ENCODE measurements at regions not wholly inside any gene's neighbourhood (a gene's known extent, or its start where the extent isn't known, plus 50 kb on each side); places are given as distances from the start of the nearest gene placed in this dataset.

DNA sequence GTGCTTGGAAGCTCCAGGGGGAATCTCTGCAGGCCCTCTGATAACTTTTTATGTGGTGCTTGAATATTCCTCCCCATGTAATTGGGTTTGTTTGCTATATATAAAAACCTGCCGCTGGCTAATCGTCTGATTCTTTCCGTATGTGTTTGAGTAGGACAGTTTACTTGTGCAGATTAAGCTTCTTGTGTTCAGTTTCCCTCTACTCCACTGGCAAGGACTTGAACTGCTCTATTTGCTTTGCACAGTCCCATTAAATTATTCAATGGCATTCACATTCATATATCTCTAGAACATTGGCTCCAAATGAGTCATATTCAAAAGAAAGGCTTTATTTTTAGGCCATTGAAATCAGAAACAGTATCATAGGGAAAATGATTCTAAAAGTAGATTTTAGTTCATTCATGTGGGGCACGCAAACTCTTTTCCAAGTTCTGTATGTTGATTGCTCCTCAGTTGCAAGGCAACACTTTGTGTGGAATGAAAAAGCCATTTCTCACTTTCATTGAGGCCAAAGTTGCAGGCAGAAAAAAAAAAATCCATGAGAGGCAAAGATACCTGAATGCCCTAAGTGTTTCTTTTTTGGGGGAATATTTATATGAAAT, 1682.3 kb upstream of the PIK3C3 start:
- no peak overlapping the region for H2BK15ac ChIP-seq (ENCODE audit: low read depth, poor library complexity, severe bottlenecking)
- no peaks in the 10 kb centered on the region for H3K27me3 ChIP-seq (ENCODE audit: control insufficient read depth in 1 of 2, insufficient read depth in 1 of 2, low read length in 2 of 2)
- H3K4me1 ChIP-seq (ENCODE audit: control insufficient read depth, insufficient read depth, low read depth, low read length) = no peaks in the 10 kb centered on the region
- no peak overlapping the region for H4K91ac ChIP-seq (ENCODE audit: low read length)
- H2BK5ac ChIP-seq (ENCODE audit: low read depth, low read length, poor library complexity, severe bottlenecking) = no peak overlapping the region
- no peaks in the 10 kb centered on the region for H3K79me1 ChIP-seq (replicated peaks; ENCODE audit: low read length, poor library complexity, severe bottlenecking)
- H3K4me2 ChIP-seq (ENCODE audit: low read length, poor library complexity, severe bottlenecking) = no peak overlapping the region
- no peak overlapping the region for H3K14ac ChIP-seq (ENCODE audit: low read length in 2 of 2)
- H3K27ac ChIP-seq (ENCODE audit: low read length, poor library complexity, severe bottlenecking) = no peak overlapping the region
- 87% methylated on average over 3 of the region's 4 CpGs for WGBS
- no peak overlapping the region for H2AFZ ChIP-seq (ENCODE audit: low read depth, low read length)
- H3K18ac ChIP-seq (ENCODE audit: low read depth in 1 of 2, low read length in 2 of 2) = no peak overlapping the region
- no peaks in the 10 kb centered on the region for H3K9me3 ChIP-seq (ENCODE audit: control insufficient read depth, low read length)
- no peak overlapping the region for H3K4ac ChIP-seq (ENCODE audit: low read depth in 1 of 2, low read length in 2 of 2)
- no peak overlapping the region for H3K23ac ChIP-seq (ENCODE audit: low read length in 2 of 2)
- no peak overlapping the region for H3K4me3 ChIP-seq (ENCODE audit: insufficient read depth in 1 of 2, low read depth in 1 of 2, low read length in 2 of 2)
- no peak overlapping the region for H2BK120ac ChIP-seq (ENCODE audit: low read depth, low read length)
- no peak overlapping the region for H4K8ac ChIP-seq (ENCODE audit: low read length)
- no peak overlapping the region for H2AK5ac ChIP-seq (ENCODE audit: low read length, severe bottlenecking)
- no peak overlapping the region for H3K9ac ChIP-seq (ENCODE audit: low read length)
- no peak for DNase-seq
- no peak overlapping the region for H2BK12ac ChIP-seq (ENCODE audit: low read length in 2 of 2)
- no peaks in the 10 kb centered on the region for H3K36me3 ChIP-seq (ENCODE audit: control insufficient read depth in 1 of 2, insufficient read depth in 2 of 2, low read depth in 1 of 2, low read length in 2 of 2)

DNA sequence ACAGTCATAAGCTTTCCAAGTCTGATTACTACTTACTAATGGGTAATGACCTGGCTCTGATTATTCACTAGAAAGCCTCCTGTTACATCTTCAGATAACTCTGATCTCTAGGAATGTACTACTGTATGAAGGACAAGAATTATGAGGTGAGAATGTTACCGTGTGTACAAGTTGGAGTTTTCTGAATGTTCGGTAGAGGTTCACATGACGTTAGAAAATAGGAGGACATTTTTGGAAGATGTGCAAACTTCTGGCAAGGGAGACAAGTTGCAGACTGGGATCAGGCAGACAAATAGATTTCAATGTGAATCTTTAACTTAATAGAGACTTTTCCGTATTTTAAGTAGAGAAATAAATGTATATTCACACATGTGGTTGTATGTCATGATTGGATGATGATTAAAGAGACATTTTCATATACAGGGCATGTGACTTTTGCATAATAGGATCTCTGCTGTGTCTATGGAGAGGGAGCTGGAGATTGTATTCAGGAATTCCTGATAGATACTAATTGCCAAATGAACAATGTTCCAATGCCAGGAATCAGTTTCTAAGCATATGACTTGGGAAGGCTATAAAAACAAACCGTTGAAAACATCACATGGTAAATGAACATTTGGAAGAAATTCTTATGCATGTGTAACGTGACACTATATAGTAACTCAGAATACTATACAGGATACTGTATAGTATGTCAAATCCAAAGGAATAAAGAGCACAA, 1695.8 kb upstream of the PIK3C3 start:
- no peak for DNase-seq
- no peak overlapping the region for H3K18ac ChIP-seq (ENCODE audit: low read depth in 1 of 2, low read length in 2 of 2)
- H3K4me1 ChIP-seq (ENCODE audit: control insufficient read depth, insufficient read depth, low read depth, low read length) = no peaks in the 10 kb centered on the region
- no peaks in the 10 kb centered on the region for H3K9me3 ChIP-seq (ENCODE audit: control insufficient read depth, low read length)
- H4K8ac ChIP-seq (ENCODE audit: low read length) = no peak overlapping the region
- no peak overlapping the region for H2BK120ac ChIP-seq (ENCODE audit: low read depth, low read length)
- no peak overlapping the region for H3K9ac ChIP-seq (ENCODE audit: low read length)
- no peak overlapping the region for H2AFZ ChIP-seq (ENCODE audit: low read depth, low read length)
- WGBS = 93% methylated on average over 4 of the region's 6 CpGs
- H3K4ac ChIP-seq (ENCODE audit: low read depth in 1 of 2, low read length in 2 of 2) = no peak overlapping the region
- H2BK12ac ChIP-seq (ENCODE audit: low read length in 2 of 2) = no peak overlapping the region
- H4K91ac ChIP-seq (ENCODE audit: low read length) = no peak overlapping the region
- no peak overlapping the region for H3K27ac ChIP-seq (ENCODE audit: low read length, poor library complexity, severe bottlenecking)
- no peak overlapping the region for H2BK5ac ChIP-seq (ENCODE audit: low read depth, low read length, poor library complexity, severe bottlenecking)
- no peak overlapping the region for H2AK5ac ChIP-seq (ENCODE audit: low read length, severe bottlenecking)
- no peaks in the 10 kb centered on the region for H3K27me3 ChIP-seq (ENCODE audit: control insufficient read depth in 1 of 2, insufficient read depth in 1 of 2, low read length in 2 of 2)
- H2BK15ac ChIP-seq (ENCODE audit: low read depth, poor library complexity, severe bottlenecking) = no peak overlapping the region
- H3K4me2 ChIP-seq (ENCODE audit: low read length, poor library complexity, severe bottlenecking) = no peak overlapping the region
- no peaks in the 10 kb centered on the region for H3K36me3 ChIP-seq (ENCODE audit: control insufficient read depth in 1 of 2, insufficient read depth in 2 of 2, low read depth in 1 of 2, low read length in 2 of 2)
- H3K23ac ChIP-seq (ENCODE audit: low read length in 2 of 2) = no peak overlapping the region
- no peak overlapping the region for H3K14ac ChIP-seq (ENCODE audit: low read length in 2 of 2)
- H3K79me1 ChIP-seq (replicated peaks; ENCODE audit: low read length, poor library complexity, severe bottlenecking) = no peaks in the 10 kb centered on the region
- H3K4me3 ChIP-seq (ENCODE audit: insufficient read depth in 1 of 2, low read depth in 1 of 2, low read length in 2 of 2) = no peak overlapping the region

DNA sequence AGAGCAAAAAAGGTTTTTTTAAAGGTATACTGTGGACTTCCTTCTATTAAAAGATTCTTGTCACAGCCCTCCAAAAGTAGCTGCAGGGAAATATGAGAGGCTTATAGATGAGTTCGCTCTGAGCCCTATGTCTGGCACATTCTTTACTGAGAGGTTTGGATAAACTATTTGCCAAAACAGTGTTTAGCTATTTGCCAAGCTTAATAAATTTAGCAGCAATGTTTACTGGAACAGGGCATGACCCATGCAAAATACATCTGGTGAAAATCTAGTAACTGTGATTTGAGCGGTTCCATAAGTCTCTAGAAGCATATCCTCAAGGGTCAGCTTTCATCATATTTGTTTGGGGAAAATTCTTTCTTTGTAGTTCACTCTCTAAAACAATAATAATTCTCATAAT, 1696.7 kb upstream of the PIK3C3 start:
- no peaks in the 10 kb centered on the region for H3K36me3 ChIP-seq (ENCODE audit: control insufficient read depth in 1 of 2, insufficient read depth in 2 of 2, low read depth in 1 of 2, low read length in 2 of 2)
- H3K18ac ChIP-seq (ENCODE audit: low read depth in 1 of 2, low read length in 2 of 2) = no peak overlapping the region
- no peak overlapping the region for H3K4me2 ChIP-seq (ENCODE audit: low read length, poor library complexity, severe bottlenecking)
- H3K14ac ChIP-seq (ENCODE audit: low read length in 2 of 2) = no peak overlapping the region
- no peak overlapping the region for H2BK15ac ChIP-seq (ENCODE audit: low read depth, poor library complexity, severe bottlenecking)
- no peak overlapping the region for H3K27ac ChIP-seq (ENCODE audit: low read length, poor library complexity, severe bottlenecking)
- no peak overlapping the region for H2BK5ac ChIP-seq (ENCODE audit: low read depth, low read length, poor library complexity, severe bottlenecking)
- no peak overlapping the region for H4K8ac ChIP-seq (ENCODE audit: low read length)
- no peak overlapping the region for H2BK12ac ChIP-seq (ENCODE audit: low read length in 2 of 2)
- no peak overlapping the region for H3K4me3 ChIP-seq (ENCODE audit: insufficient read depth in 1 of 2, low read depth in 1 of 2, low read length in 2 of 2)
- no peak overlapping the region for H3K23ac ChIP-seq (ENCODE audit: low read length in 2 of 2)
- H4K91ac ChIP-seq (ENCODE audit: low read length) = no peak overlapping the region
- H2AFZ ChIP-seq (ENCODE audit: low read depth, low read length) = no peak overlapping the region
- no peaks in the 10 kb centered on the region for H3K9me3 ChIP-seq (ENCODE audit: control insufficient read depth, low read length)
- DNase-seq = peak; percentile 23
- no peak overlapping the region for H2BK120ac ChIP-seq (ENCODE audit: low read depth, low read length)
- no peak overlapping the region for H3K9ac ChIP-seq (ENCODE audit: low read length)
- 7% methylated on average over 1 of the region's 2 CpGs for WGBS
- no peaks in the 10 kb centered on the region for H3K79me1 ChIP-seq (replicated peaks; ENCODE audit: low read length, poor library complexity, severe bottlenecking)
- no peaks in the 10 kb centered on the region for H3K4me1 ChIP-seq (ENCODE audit: control insufficient read depth, insufficient read depth, low read depth, low read length)
- no peaks in the 10 kb centered on the region for H3K27me3 ChIP-seq (ENCODE audit: control insufficient read depth in 1 of 2, insufficient read depth in 1 of 2, low read length in 2 of 2)
- no peak overlapping the region for H2AK5ac ChIP-seq (ENCODE audit: low read length, severe bottlenecking)
- H3K4ac ChIP-seq (ENCODE audit: low read depth in 1 of 2, low read length in 2 of 2) = no peak overlapping the region

DNA sequence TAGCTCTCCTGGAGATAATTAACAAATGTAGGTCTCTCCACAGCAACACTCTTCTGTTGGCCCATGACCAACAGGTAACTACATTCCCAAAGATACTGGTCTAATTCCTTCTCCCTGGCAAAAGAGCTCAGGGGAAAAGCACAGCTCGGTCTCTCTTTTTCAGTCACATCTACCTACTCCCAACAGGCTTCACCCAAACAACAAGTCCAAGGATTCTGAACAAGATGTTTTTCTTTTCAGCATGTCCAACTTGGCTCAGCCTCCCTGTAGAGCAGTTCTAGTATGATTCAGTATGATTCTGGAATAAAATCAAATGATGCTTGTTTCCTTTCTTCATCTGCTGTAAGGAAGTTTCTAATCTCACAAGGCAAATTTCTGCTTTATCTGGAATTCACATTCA, 1704.8 kb upstream of the PIK3C3 start:
- no peak overlapping the region for H3K18ac ChIP-seq (ENCODE audit: low read depth in 1 of 2, low read length in 2 of 2)
- no peak overlapping the region for H4K8ac ChIP-seq (ENCODE audit: low read length)
- no peak overlapping the region for H3K14ac ChIP-seq (ENCODE audit: low read length in 2 of 2)
- no peak overlapping the region for H4K91ac ChIP-seq (ENCODE audit: low read length)
- H2BK5ac ChIP-seq (ENCODE audit: low read depth, low read length, poor library complexity, severe bottlenecking) = no peak overlapping the region
- H2BK12ac ChIP-seq (ENCODE audit: low read length in 2 of 2) = no peak overlapping the region
- H3K79me1 ChIP-seq (replicated peaks; ENCODE audit: low read length, poor library complexity, severe bottlenecking) = no peaks in the 10 kb centered on the region
- no peaks in the 10 kb centered on the region for H3K4me1 ChIP-seq (ENCODE audit: control insufficient read depth, insufficient read depth, low read depth, low read length)
- H3K9me3 ChIP-seq (ENCODE audit: control insufficient read depth, low read length) = no peaks in the 10 kb centered on the region
- H3K4ac ChIP-seq (ENCODE audit: low read depth in 1 of 2, low read length in 2 of 2) = no peak overlapping the region
- H2AFZ ChIP-seq (ENCODE audit: low read depth, low read length) = no peak overlapping the region
- 100% methylated on average over 1 of the region's 1 CpG for WGBS
- H3K4me2 ChIP-seq (ENCODE audit: low read length, poor library complexity, severe bottlenecking) = no peak overlapping the region
- no peak overlapping the region for H3K9ac ChIP-seq (ENCODE audit: low read length)
- H2BK15ac ChIP-seq (ENCODE audit: low read depth, poor library complexity, severe bottlenecking) = no peak overlapping the region
- DNase-seq = no peak
- no peaks in the 10 kb centered on the region for H3K36me3 ChIP-seq (ENCODE audit: control insufficient read depth in 1 of 2, insufficient read depth in 2 of 2, low read depth in 1 of 2, low read length in 2 of 2)
- H3K27me3 ChIP-seq (ENCODE audit: control insufficient read depth in 1 of 2, insufficient read depth in 1 of 2, low read length in 2 of 2) = no peaks in the 10 kb centered on the region
- H3K23ac ChIP-seq (ENCODE audit: low read length in 2 of 2) = no peak overlapping the region
- H2AK5ac ChIP-seq (ENCODE audit: low read length, severe bottlenecking) = no peak overlapping the region
- no peak overlapping the region for H3K4me3 ChIP-seq (ENCODE audit: insufficient read depth in 1 of 2, low read depth in 1 of 2, low read length in 2 of 2)
- no peak overlapping the region for H3K27ac ChIP-seq (ENCODE audit: low read length, poor library complexity, severe bottlenecking)
- no peak overlapping the region for H2BK120ac ChIP-seq (ENCODE audit: low read depth, low read length)
